Activated CD8-positive, alpha-beta memory T cell treated with anti-CD3 and anti-CD28 coated beads for 36 hours (primary cell): ENCODE measurements at regions not wholly inside any gene's neighbourhood (a gene's known extent, or its start where the extent isn't known, plus 50 kb on each side); places are given as distances from the start of the nearest gene placed in this dataset.
"Not testable (repeated sequence)": the region's sequence is repeated elsewhere in the genome, so short reads cannot be mapped to it uniquely, and the experiment has no call there.

Experiments
- CTCF ChIA-PET: fragments of 350-600 bp; sonication (Branson Sonifier 250); formaldehyde crosslinking; loops from one replicate; lab custom pipeline; 2021; ENCODE audit warnings: antibody characterized with exemption; lab: Charles Lee
- POLR2A ChIA-PET: fragments of 350-600 bp; sonication (Branson Sonifier 250); formaldehyde crosslinking; loops from one replicate; lab custom pipeline; 2021; ENCODE audit warnings: antibody characterized with exemption; lab: Charles Lee

DNA sequence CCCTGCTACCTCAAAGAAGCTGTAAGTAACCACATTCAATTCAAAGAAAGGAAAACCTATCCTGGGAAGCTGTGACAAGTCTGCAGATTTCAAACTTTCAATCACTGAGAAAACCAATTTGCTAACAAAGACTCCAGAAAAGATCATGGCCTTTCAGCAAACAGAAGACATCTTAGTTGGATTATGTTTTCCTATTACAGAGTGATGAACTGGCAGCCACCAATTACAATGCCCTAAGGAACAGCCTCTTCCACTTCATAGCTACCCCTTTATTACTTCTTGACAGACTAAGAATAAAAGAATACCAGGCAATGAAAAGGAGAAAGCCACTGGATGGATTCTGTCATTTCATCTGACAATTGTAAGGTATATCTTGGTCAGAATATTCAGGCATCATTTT lies 128.2 kb upstream of the RASEF start:
- ChIA-PET CTCF (interaction anchor here (0.8 kb wide), 1 partner anchor 12 kb away, joined by 3 read pairs; no protein-coding TSS in a partner anchor), POLR2A (no interaction called here)

DNA sequence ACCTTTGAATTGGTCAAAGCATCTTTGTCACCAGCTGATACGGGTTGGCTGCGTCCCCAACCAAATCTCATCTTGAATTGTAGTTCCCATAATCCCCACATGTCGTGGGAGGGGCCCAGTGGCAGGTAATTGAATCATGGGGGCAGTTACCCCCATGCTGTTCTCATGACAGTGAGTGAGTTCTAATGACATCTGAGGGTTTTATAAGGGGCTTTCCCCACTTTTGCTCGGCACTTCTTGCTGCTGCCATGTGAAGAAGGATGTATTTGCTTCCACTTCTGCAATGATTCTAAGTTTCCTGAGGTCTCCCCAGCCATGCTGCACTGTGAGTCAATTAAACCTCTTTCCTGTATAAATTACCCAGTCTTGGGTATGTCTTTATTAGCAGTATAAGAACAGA lies 126.1 kb upstream of the RASEF start:
- POLR2A ChIA-PET, result not testable (repeated sequence)

GRCh38 chr9:83188277-83188676 lies 125.3 kb upstream of the RASEF start:
- CTCF ChIA-PET, result no interaction called here
- POLR2A ChIA-PET, result no interaction called here

More for the DNA sequence above, 126.1 kb upstream of the RASEF start:
- CTCF ChIA-PET, result not testable (repeated sequence)

DNA sequence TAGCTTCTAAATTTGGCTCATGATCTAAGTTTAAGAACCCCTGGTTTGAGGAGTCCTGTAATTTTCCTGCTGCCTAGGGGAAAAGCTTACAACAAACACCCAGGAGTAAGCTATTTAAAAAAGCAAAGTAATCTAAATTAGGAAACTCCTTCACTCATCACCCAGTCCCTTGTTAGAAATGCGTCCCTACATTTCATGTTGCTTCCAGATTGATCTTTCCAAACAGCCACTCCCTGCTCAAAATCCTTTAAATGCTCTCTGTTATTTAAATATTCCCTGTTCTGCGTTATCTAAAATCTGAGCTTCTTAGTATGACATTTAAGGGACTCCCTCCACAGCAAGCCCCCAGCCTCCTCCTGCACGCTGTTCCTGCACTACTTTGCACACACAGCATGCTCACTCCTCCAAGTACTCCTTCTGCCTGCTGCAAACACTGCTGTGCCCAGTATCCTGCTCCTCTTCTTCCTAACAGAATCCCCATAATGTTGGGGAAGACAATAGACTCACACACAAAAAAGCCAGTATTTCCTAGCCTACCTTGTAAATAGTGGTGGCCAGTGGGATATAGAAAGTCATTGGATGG lies 123.3 kb upstream of the RASEF start:
- ChIA-PET CTCF (no interaction called here), POLR2A (no interaction called here)

DNA sequence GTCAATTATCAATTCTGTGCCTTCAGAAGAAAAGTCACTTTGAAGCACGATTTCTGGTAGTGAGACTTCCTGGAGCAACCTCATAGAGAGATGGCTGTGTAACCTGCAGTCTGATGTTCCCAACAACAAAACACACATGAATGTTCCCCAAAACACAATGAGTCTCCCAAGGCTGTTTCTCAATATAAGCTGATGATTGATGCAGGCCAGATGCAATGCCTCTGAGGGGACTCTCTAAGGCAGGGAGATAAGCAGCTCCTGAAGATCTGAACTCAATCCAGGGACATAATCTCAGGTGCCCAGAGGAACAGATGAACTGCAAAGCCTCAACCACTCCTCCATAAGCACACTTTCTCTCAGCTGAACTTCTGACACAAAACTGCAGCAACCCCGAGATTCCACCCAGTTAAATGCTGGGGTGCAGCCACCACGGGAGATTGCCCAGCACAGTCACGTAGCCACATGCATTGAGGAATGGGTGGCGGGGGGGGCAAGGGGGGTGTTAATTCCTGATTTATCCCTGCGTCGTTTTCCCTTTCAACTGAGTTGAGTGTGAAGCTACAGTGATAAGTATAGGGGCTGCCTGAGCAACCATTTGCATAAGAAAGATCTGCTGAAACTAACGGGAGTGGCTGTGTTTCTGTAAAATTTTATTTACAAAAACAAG lies 122.7 kb upstream of the RASEF start:
- ChIA-PET CTCF (no interaction called here), POLR2A (no interaction called here)

DNA sequence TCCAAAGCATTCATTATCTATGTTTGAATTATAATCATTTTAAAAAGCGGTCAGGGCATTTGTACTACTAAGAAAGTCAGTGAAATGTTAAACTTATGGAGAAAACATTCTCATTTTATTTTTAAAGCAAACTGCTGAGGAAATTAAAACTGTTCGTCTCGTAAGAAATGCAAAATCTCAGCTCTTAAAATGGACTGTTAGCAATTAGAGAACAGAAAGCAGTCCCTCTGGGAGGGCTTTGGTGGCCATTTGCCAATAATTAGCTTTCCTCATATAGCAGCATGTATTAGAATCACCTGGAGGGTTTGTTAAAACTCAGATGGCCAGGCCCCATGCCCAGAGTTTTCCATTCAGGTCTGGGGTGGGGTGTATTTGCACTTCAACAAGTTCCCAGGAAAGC lies 120.7 kb upstream of the RASEF start:
- CTCF ChIA-PET, result no interaction called here

GRCh38 chr9:83182071-83182470 lies 119.1 kb upstream of the RASEF start:
- ChIA-PET CTCF (no interaction called here), POLR2A (no interaction called here)

More for the DNA sequence above, 120.7 kb upstream of the RASEF start:
- POLR2A ChIA-PET, result no interaction called here

- ChIA-PET CTCF (interaction anchor here (1.0 kb wide), 1 partner anchor 13 kb away, joined by 3 read pairs; no protein-coding TSS in a partner anchor), POLR2A (no interaction called here)
Measured at GRCh38 chr9:83178717-83179116, 115.8 kb upstream of the RASEF start.

DNA sequence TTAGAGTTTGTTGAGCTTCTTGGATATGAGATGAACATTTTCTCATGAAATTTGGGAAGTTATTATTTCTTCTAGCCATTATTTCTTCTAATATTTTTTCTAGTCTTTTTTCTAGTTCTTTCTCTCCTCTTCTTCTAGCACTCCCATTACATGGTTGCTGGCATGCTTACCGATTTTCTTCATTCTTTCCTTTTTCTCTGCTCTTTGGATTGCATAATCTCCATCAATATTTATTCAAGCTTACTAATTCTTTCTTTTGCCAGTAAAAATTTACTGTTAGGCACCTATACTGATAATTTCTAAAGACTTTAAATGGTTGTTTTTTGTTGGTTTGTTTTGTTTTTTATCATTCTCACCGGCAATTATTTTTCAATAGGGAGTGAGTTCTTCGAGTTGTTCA lies 114.8 kb upstream of the RASEF start:
- ChIA-PET CTCF (no interaction called here), POLR2A (no interaction called here)

- CTCF ChIA-PET, result no interaction called here
- POLR2A ChIA-PET, result no interaction called here
Measured at GRCh38 chr9:83167126-83167525, 104.2 kb upstream of the RASEF start.

DNA sequence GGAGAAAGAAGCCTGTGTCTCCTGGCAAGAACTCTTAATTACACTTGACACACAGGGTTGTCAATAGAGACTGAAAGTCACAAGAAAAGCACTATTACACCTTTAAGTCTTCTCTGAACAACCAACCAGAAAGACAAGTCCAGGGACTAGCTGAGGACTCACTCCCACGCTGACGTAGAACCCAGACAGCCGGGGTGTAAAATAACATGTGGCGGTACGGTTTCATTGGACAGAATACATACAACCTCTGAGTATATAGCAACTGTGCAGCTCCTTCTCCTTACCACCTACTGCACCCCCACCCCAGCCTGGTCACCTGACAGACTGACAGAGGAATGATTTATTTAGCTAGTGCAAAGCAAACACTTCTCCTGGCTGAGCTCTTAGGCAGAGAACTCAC lies 103.4 kb upstream of the RASEF start:
- ChIA-PET POLR2A (no interaction called here), CTCF (no interaction called here)

GRCh38 chr9:83155733-83156132 lies 92.8 kb upstream of the RASEF start:
- ChIA-PET CTCF (no interaction called here), POLR2A (no interaction called here)

DNA sequence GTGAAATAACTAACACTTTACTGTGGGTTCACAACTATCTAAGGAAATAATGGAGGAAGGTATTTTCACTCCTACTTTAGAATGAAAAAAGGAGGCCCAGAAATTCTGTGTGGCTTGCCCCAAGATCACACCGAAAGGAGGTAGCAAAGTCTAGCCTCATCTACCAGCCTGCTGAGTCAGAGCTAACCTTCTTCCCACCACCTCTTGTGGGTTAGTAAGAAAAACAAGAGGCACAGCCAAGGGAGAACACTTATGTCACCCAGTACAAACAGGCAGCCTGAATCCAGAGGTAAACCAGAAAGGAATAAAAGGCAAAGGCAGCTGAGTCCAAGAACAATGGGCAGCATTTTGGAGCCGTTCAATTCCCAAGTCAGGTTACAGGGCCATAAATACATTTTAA lies 91.9 kb upstream of the RASEF start:
- POLR2A ChIA-PET, result no interaction called here
- CTCF ChIA-PET, result no interaction called here

DNA sequence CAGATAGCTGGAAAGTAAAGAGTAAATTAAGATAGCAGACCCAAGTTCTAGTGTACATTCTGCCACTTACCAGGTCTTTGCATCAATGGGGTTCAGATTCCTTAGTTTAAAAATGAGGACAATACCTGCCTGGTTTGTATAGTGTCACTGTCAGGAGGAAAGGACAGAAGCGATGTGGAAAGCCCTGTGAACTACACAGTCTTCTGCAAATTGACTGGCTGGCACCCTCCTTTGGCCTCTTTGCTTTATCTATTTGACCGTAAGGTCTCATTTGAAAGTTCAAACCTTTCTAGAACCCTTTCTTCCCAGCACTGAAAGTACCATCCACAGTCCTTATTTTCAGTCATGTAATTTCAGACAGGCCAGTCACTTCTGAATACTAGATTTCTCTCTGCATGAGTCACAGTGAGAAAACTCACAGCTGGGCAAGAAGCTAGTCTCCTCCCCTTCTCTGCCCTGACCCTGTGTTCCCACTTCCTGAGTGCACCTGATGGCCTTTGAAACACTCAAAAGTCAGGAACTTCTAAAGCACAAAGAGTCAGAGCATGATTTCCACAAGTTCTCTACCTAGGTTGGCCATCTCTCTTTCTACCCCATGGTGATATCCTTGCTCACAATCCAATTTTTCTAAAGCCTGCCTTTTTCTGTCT lies 91.3 kb upstream of the RASEF start:
- ChIA-PET POLR2A (no interaction called here), CTCF (no interaction called here)

- ChIA-PET CTCF (no interaction called here), POLR2A (no interaction called here)
Measured at GRCh38 chr9:83153030-83153429, 90.1 kb upstream of the RASEF start.

DNA sequence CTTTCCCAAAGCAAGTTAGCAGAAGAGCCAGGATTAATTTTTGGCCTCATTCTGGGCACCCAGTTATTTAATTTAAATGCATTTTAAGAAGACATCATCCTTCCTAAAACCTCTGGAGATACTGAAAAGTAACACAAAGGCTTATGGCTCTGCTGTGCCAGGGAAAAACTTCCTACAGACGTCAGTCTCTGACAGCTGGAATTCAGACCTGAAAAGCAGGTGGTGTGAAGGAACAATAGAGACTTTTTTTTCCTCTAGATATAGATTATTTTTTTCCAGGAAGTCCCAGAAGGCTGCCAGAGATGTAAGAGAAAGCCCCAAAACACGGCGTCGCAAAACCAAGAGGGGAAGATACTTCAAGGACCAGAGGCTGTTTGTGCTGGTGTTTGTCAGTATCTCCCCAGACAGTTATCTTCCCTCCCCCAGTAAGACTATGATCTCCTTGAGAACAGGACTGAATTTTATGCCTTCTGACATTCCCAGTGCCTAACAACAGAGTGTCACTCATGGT lies 88.7 kb upstream of the RASEF start:
- POLR2A ChIA-PET, result no interaction called here
- CTCF ChIA-PET, result no interaction called here

DNA sequence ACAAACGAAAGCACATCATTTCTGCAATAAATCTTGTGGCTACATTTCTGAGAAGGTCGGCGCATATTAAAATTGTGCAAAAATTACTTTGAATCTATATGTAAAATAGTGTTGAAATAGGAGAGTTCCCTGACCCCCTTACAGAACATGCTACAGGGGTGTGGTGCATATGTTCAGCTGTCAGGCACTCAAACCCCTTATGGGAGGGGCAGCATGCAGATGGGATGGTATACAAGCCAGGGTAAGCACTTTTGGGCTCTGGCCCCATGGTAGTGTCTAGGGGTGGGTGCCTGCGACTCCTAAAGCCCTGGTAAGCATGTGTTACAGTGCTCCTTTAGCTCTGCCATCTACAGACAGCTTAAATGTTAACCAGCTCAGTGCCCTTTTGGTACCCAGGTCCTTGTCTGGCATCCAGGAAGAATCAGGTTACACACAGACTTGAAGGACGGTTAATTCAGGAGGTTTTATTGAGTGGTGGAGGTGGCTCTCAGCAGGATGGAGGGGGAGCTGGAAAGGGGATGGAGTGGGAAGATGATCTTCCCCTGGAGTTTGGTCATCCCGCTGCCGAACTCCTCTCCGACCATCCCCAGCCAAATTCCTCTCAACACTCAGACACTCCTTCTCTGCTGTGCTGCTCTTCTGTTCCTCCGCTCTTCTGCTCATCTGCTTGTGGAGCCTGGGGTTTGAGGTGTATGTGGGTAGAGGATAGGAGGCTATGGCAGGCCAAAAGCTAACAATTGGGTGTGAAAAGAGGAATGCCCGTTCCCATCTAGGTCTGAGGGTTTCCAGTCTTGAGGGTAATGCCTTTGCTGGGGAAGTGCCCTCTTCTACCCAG lies 84.6 kb upstream of the RASEF start:
- CTCF ChIA-PET, result no interaction called here

GRCh38 chr9:83146325-83146724 lies 83.4 kb upstream of the RASEF start:
- POLR2A ChIA-PET, result no interaction called here
- CTCF ChIA-PET, result no interaction called here

More for the DNA sequence above, 84.6 kb upstream of the RASEF start:
- POLR2A ChIA-PET, result no interaction called here

GRCh38 chr9:83144492-83144891 lies 81.5 kb upstream of the RASEF start:
- CTCF ChIA-PET, result no interaction called here
- POLR2A ChIA-PET, result no interaction called here

GRCh38 chr9:83142389-83142788 lies 79.4 kb upstream of the RASEF start:
- ChIA-PET CTCF (interaction anchor here (0.5 kb wide), 1 partner anchor 391 kb away, joined by 3 read pairs; no protein-coding TSS in a partner anchor), POLR2A (no interaction called here)
